Erythroblast (primary cell): ENCODE measurements at regions not wholly inside any gene's neighbourhood (a gene's known extent, or its start where the extent isn't known, plus 50 kb on each side); places are given as distances from the start of the nearest gene placed in this dataset.
A peak's percentile ranks its signal among the peaks of the same experiment; 100 is the strongest.

Experiments used
- DNase-seq, 2 experiments: peaks; one replicate each; lab custom pipeline; 2025; lab: John Stamatoyannopoulos, UW
- GATA1 ChIP-seq: IDR thresholded peaks from 2 replicates; pipeline ENCODE4 v1.6.1; 2011; ENCODE audit warnings: low read depth, mild to moderate bottlenecking, control low read depth, low read length, moderate library complexity
- POLR2A ChIP-seq: IDR thresholded peaks from 2 replicates; pipeline ENCODE4 v1.6.1; 2011; ENCODE audit warnings: mild to moderate bottlenecking, low read length

DNA sequence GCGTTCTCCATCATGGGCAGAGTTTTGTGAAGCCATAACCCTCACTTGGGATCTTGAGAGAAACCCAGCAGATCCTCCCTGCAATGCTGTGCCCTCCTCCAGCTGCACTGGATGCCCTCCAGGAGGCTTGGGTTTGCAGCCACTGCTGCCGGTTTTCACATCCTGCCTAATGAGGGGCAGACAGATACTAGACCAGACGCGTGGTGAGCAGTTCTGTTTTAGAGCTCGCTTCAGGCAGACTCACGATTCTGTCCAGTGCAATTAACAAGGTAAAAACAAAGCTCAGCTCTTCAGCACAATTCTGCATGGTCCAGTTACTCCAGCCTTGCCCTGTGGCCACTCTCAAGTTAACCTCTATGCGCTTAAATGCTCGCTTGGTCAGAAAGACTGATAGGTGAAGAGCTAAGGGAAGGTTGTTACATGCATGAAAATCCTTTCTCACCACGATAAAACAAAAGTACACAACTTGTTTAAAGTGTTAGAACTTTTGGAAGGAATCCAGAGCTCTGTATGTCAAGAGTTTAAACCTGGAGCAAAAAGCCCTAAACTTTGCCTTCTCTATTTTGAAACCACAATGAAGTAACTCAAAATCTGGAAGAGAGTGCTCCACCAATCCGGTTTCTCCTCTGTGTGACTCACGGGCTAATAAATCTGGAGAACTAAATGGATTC lies 292.3 kb upstream of the FAT3 start:
- no peak for DNase-seq

DNA sequence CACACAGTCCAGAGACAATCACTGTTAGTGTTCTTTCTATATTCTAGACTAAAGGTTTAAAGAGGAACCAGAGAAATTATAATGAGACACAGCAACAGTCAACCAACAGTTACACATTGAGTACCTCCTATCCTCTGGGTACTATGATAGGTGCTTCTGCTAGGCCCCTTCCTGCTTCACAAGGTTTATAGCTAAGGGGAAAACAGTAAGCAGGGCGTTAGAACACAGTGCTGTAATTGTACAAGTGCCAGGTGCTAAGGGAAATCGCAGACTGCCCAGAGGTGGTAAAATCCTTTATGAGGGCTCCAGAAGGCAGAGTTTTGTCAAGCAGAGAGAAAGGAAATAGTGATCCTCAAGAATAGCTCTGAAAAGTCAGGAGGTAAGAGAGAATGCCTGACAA lies 297.2 kb upstream of the FAT3 start:
- no peak for TF ChIP-seq GATA1
- no peak for TF ChIP-seq POLR2A
- DNase-seq = no peak

More for the DNA sequence above, 292.3 kb upstream of the FAT3 start:
- TF ChIP-seq GATA1 (no peak), POLR2A (no peak)

DNA sequence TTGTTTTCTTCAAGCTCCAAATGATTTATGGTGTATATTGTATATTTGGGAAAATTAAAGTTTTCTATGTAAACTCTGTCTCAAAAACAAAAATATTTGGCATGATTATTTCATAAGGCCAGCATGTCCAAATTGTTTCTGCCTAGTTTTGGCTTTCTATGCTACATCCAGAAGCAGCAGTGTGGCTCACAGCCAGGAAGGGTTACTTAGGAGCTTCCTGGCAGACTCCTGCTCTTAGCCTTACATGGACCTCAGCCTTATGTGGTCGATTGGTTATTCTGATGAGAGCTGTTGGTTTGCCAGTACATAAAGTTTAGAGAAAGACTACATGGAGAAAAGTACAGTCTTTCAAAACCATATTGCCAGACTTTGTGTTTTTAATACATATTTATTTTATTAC lies 297.7 kb upstream of the FAT3 start:
- no peak for TF ChIP-seq GATA1
- no peak for TF ChIP-seq POLR2A
- DNase-seq = no peak

- no peak for DNase-seq
Observed at GRCh38 chr11:91922846-91923245, 301.8 kb upstream of the FAT3 start.

GRCh38 chr11:91921974-91922373 lies 302.6 kb upstream of the FAT3 start:
- TF ChIP-seq GATA1 (no peak), POLR2A (no peak)
- DNase-seq = no peak

More at GRCh38 chr11:91922846-91923245, 301.8 kb upstream of the FAT3 start:
- TF ChIP-seq POLR2A (no peak), GATA1 (no peak)

DNA sequence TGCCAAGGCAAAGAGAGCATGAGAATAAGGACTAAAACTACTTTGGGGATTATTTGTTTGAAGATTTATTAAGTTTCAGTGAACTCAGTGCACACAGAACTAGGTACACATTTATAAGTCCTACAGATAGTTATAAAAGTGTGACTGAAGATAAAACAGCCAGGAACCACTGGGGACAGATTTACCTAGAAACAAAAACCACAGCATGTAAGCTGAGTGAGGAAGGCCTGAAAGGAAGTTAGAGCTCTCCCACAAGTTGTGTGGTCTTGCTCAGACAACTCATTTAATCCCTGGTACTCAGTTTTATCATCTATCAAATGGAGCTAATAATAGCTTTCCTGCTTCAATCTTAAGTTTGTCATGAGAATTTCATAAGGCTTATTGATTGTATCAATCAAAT lies 311.2 kb upstream of the FAT3 start:
- TF ChIP-seq POLR2A (no peak), GATA1 (no peak)
- DNase-seq = no peak

DNA sequence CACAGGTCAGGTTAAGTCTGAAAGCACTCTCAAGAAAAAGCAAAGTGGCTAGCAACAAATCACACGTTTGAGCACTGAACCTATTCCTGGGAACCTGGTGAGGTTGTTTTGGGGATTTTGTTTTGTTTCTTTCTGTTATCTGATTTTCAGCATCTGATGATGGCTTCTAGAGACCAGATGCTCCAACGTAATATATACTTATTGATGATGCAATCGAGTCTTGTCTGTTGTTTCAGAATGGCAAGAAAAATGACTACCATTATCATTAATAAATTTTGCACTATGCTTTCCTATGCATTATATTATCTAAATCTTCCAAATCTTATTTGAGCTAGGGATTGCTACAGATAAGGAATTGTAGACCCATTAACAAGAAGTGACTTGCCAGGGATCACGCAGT lies 312.3 kb upstream of the FAT3 start:
- TF ChIP-seq POLR2A (no peak), GATA1 (no peak)
- DNase-seq = no peak

- DNase-seq = no peak
- TF ChIP-seq GATA1 = no peak
- TF ChIP-seq POLR2A = no peak
Observed at GRCh38 chr11:91906871-91907624, 317.6 kb upstream of the FAT3 start.

DNA sequence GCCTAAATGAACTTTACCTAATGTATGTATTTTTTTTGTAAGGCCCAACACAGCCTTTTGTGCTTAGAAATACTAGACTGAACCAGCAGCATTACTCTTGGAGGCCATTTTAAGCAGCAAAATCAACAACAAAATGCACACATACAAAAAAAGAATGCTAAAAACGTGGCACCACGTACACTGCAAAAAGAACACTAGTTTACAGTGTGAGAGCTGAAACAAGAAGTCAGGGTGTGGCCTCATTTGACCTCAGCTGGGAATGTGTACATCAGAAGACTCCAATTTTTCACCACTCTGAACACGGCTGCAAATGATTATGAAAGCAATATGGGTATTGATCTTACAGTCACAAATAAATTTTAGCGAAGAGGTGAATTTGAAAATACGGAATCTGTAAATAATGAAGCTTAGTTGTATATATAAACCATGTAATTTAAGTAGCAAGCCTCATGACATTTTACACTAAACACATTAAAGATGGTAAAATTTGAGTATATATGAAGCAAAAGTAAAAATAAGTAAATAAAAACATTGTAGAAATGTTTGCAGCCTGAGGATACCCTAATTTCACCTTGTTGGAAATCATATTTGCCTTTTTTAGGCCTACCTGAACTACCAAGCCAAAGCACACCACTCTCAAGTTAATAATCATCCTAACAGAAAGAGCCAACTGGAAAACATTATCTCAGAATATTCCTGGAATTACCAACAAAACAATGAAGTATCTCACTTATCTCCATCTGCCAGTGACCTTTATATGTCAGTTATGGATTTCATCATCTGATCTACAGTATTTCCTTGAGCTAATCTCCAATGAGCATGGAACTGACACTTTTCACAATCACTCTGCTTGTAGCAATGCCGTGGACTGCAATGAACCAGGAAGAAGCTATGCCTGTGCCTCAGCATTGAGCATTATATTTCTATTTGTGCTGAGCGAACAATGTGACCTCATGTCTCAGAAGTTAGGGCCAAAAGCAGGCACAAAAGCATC lies 319.5 kb upstream of the FAT3 start:
- DNase-seq = peak; percentile 1 to 23
- TF ChIP-seq POLR2A (no peak), GATA1 (no peak)

- TF ChIP-seq GATA1 = no peak
- TF ChIP-seq POLR2A = no peak
- DNase-seq = no peak
Observed at GRCh38 chr11:91902312-91902711, 322.3 kb upstream of the FAT3 start.

DNA sequence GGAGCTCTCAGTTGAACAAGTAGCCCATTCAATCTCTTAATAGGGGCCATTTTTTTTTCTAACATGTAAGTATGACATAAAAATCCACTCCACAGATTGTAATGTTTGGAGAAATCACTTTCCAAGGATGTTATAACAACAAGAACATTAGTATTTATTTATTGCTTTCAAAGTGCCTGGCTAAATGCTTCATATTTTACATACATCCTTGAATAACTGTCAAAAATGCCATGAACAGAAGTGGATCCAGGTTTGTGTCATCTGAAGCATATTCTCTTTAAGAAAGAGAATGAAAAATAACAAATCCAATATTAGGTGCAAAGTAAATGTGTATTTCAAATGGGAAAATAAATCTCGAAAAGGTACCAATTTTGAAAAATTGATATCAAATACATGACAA lies 344.0 kb upstream of the FAT3 start:
- TF ChIP-seq POLR2A (no peak), GATA1 (no peak)
- no peak for DNase-seq

DNA sequence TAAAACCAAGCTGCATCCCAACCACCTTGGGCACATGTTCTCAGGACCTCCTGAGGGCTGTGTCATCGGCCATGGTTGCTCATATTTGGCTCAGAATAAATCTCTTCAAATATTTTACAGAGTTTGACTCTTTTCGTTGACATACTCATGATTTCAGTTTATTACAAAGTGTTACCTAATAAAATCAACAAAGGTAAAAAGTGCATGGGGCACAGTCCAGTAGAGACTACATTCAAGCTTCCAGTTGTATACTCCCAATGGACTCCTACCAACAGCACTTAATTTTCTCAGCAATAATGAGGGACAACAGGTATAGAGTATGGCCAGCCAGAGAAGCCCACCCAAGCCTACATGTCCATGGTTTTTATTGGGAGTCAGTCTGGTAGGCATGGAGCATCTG lies 347.9 kb upstream of the FAT3 start:
- TF ChIP-seq GATA1 = no peak
- TF ChIP-seq POLR2A = no peak
- DNase-seq = no peak

DNA sequence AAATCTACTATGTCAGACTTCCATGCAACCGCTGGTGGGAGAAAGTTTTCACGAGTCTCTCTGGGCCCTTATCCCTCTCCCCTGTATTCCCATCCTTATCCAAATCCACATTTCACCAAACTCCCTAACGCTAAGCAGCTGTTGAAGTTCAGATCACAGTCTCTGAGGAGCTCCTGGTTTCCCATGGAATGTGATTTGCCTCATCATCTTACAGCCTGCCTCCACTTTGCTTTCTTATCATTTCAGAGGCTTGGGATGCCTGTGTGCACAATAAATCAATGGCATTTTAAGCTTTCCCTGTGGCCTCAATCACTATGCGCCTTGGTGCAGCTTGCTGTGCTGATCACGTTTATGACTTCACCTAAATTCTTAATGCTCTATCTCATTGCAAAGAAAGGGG lies 352.4 kb upstream of the FAT3 start:
- TF ChIP-seq GATA1 (no peak), POLR2A (no peak)
- DNase-seq = no peak

DNA sequence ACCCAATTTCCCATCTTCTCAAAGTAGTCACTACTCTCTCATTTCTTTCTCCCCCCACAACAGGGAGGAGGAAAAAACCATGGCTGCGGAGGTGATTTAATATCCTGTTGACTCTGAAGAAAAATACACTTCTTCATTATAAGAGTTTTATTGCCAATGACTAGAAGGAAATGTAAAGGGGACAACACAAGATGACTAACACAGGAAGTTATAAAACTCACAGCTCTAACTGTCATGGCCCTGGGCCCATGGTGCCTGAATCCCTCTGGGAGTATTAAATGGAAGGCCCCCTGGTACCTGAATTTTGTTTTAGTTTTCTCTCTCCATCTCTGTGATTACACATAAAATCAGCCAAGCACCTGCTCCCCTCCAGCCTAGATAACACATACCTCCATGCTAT lies 352.8 kb upstream of the FAT3 start:
- no peak for TF ChIP-seq POLR2A
- TF ChIP-seq GATA1 = no peak
- DNase-seq = no peak
